ENCODE measurements at regions not wholly inside any gene's neighbourhood (a gene's known extent, or its start where the extent isn't known, plus 50 kb on each side); places are given as distances from the start of the nearest gene placed in this dataset.

- Histone ChIP-seq H2AFZ (no peak overlapping the region), H3K4me3 (no peak overlapping the region), H3K4me2 (no peak overlapping the region), H3K27ac (no peak overlapping the region), H3K27me3 (no peaks in the 10 kb centered on the region), H3K79me2 (no peaks in the 10 kb centered on the region), H4K20me1 (ENCODE audit: insufficient read depth, poor library complexity, severe bottlenecking) (no peaks in the 10 kb centered on the region), H3K4me1 (ENCODE audit: insufficient read depth) (no peaks in the 10 kb centered on the region), H3K36me3 (replicated peaks; ENCODE audit: insufficient read depth, low read depth) (no peaks in the 10 kb centered on the region), H3K9me2 (replicated peaks; ENCODE audit: insufficient read depth) (no peaks in the 10 kb centered on the region), H3K9me3 (ENCODE audit: low read depth) (no peaks in the 10 kb centered on the region)
- 81% methylated on average over 2 of the region's 2 CpGs for WGBS (ENCODE audit: low lambda C conversion rate, missing lambda C conversion rate)
- TF ChIP-seq, protein P1, sequence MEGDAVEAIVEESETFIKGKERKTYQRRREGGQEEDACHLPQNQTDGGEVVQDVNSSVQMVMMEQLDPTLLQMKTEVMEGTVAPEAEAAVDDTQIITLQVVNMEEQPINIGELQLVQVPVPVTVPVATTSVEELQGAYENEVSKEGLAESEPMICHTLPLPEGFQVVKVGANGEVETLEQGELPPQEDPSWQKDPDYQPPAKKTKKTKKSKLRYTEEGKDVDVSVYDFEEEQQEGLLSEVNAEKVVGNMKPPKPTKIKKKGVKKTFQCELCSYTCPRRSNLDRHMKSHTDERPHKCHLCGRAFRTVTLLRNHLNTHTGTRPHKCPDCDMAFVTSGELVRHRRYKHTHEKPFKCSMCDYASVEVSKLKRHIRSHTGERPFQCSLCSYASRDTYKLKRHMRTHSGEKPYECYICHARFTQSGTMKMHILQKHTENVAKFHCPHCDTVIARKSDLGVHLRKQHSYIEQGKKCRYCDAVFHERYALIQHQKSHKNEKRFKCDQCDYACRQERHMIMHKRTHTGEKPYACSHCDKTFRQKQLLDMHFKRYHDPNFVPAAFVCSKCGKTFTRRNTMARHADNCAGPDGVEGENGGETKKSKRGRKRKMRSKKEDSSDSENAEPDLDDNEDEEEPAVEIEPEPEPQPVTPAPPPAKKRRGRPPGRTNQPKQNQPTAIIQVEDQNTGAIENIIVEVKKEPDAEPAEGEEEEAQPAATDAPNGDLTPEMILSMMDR (IDR thresholded peaks at IDR 0.05; ENCODE audit: poor library complexity) = no peak
- no peak for TF ChIP-seq EZH2phosphoT487 (IDR thresholded peaks at IDR 0.05; ENCODE audit: low read depth, severe bottlenecking, unreplicated experiment)
- no peak for TF ChIP-seq EZH2 (IDR thresholded peaks at IDR 0.05; ENCODE audit: borderline replicate concordance)
- DNase-seq (ENCODE audit: low spot score) = no peak
Measured at GRCh38 chr6:66376001-66376400, 669.0 kb upstream of the EYS start.

GRCh38 chr6:66369407-66369806 is 662.4 kb upstream of the EYS start:
- TF ChIP-seq EZH2 (IDR thresholded peaks at IDR 0.05; ENCODE audit: borderline replicate concordance) = no peak
- no peak for TF ChIP-seq EZH2phosphoT487 (IDR thresholded peaks at IDR 0.05; ENCODE audit: low read depth, severe bottlenecking, unreplicated experiment)
- TF ChIP-seq, protein P1 (IDR thresholded peaks at IDR 0.05; ENCODE audit: poor library complexity) = no peak
- Histone ChIP-seq H3K9me3 (ENCODE audit: low read depth) (no peaks in the 10 kb centered on the region), H3K27ac (no peak overlapping the region), H3K4me1 (ENCODE audit: insufficient read depth) (no peaks in the 10 kb centered on the region), H3K36me3 (replicated peaks; ENCODE audit: insufficient read depth, low read depth) (no peaks in the 10 kb centered on the region), H3K9me2 (replicated peaks; ENCODE audit: insufficient read depth) (no peaks in the 10 kb centered on the region), H4K20me1 (ENCODE audit: insufficient read depth, poor library complexity, severe bottlenecking) (no peaks in the 10 kb centered on the region), H3K4me2 (no peak overlapping the region), H3K4me3 (no peak overlapping the region), H2AFZ (no peak overlapping the region), H3K79me2 (no peaks in the 10 kb centered on the region), H3K27me3 (no peaks in the 10 kb centered on the region)
- no peak for DNase-seq (ENCODE audit: low spot score)

DNA sequence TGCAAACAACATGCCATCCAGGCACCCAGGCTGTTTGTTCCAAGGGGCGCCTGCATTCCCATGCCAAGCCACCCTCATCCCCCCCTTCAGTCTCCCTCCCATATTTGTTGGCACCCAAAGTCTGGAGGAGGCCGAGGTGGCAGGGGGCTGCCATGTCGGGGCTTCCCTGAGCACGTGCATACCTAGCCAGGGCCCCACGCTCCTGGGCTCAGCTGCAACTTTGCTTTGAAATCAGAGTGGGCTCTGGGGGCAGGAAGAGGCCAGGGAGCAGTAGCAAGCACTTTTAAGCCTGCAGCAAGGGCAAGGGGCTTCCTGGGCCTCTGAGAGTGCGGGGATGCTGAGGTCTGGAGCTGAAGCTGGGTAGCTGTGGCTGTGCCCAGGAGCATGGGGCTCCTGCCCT is 655.9 kb upstream of the EYS start:
- no peaks in the 10 kb centered on the region for H3K36me3 ChIP-seq (replicated peaks; ENCODE audit: insufficient read depth, low read depth)
- H4K20me1 ChIP-seq (ENCODE audit: insufficient read depth, poor library complexity, severe bottlenecking) = no peaks in the 10 kb centered on the region
- 97% methylated on average over 6 of the region's 6 CpGs for WGBS (ENCODE audit: low lambda C conversion rate, missing lambda C conversion rate)
- no peak overlapping the region for H2AFZ ChIP-seq
- no peak overlapping the region for H3K27ac ChIP-seq
- no peak overlapping the region for H3K4me3 ChIP-seq
- H3K9me2 ChIP-seq (replicated peaks; ENCODE audit: insufficient read depth) = no peaks in the 10 kb centered on the region
- no peaks in the 10 kb centered on the region for H3K79me2 ChIP-seq
- H3K9me3 ChIP-seq (ENCODE audit: low read depth) = no peaks in the 10 kb centered on the region
- no peak for TF ChIP-seq EZH2phosphoT487 (IDR thresholded peaks at IDR 0.05; ENCODE audit: low read depth, severe bottlenecking, unreplicated experiment)
- TF ChIP-seq EZH2 (IDR thresholded peaks at IDR 0.05; ENCODE audit: borderline replicate concordance) = no peak
- DNase-seq (ENCODE audit: low spot score) = no peak
- no peak overlapping the region for H3K4me2 ChIP-seq
- no peaks in the 10 kb centered on the region for H3K27me3 ChIP-seq
- H3K4me1 ChIP-seq (ENCODE audit: insufficient read depth) = no peaks in the 10 kb centered on the region

DNA sequence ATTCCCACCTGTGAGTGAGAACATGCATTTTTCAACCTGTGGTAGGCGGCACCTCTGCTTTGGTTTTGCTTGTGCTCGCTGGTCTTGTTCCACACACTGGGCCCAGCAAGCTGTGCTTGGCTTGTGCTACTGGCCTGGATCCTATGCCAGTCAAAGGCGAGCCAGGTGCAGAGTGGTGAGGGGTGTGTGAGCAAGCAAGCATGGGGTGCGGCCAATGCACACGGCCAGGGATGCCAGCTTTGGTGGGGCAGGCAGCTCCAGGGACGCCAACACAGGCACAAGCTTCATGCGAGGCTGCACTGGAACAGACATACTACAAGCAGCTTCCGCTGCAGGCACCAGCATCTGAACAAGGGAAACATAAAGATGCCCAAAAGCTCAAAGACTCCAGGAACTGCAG is 654.9 kb upstream of the EYS start:
- Histone ChIP-seq H3K4me3 (no peak overlapping the region), H2AFZ (no peak overlapping the region), H3K4me2 (no peak overlapping the region), H3K9me3 (ENCODE audit: low read depth) (no peaks in the 10 kb centered on the region), H3K4me1 (ENCODE audit: insufficient read depth) (no peaks in the 10 kb centered on the region), H4K20me1 (ENCODE audit: insufficient read depth, poor library complexity, severe bottlenecking) (no peaks in the 10 kb centered on the region), H3K27me3 (no peaks in the 10 kb centered on the region), H3K79me2 (no peaks in the 10 kb centered on the region), H3K9me2 (replicated peaks; ENCODE audit: insufficient read depth) (no peaks in the 10 kb centered on the region), H3K27ac (no peak overlapping the region), H3K36me3 (replicated peaks; ENCODE audit: insufficient read depth, low read depth) (no peaks in the 10 kb centered on the region)
- no peak for DNase-seq (ENCODE audit: low spot score)
- TF ChIP-seq EZH2phosphoT487 (IDR thresholded peaks at IDR 0.05; ENCODE audit: low read depth, severe bottlenecking, unreplicated experiment) (no peak), EZH2 (IDR thresholded peaks at IDR 0.05; ENCODE audit: borderline replicate concordance) (no peak)
- TF ChIP-seq, protein P1 (IDR thresholded peaks at IDR 0.05; ENCODE audit: poor library complexity) = no peak
- 98% methylated on average over 8 of the region's 8 CpGs for WGBS (ENCODE audit: low lambda C conversion rate, missing lambda C conversion rate)

Measured in hepatocyte (in vitro differentiated cells).